ENCODE measurements at regions not wholly inside any gene's neighbourhood (a gene's known extent, or its start where the extent isn't known, plus 50 kb on each side); places are given as distances from the start of the nearest gene placed in this dataset.

GRCh38 chr9:95586326-95586725 lies 69.6 kb upstream of the PTCH1 start (continued):
- TF ChIP-seq CEBPB (IDR thresholded peaks at IDR 0.05; ENCODE audit: low read depth, low read length): no peak
- TF ChIP-seq, protein P1, sequence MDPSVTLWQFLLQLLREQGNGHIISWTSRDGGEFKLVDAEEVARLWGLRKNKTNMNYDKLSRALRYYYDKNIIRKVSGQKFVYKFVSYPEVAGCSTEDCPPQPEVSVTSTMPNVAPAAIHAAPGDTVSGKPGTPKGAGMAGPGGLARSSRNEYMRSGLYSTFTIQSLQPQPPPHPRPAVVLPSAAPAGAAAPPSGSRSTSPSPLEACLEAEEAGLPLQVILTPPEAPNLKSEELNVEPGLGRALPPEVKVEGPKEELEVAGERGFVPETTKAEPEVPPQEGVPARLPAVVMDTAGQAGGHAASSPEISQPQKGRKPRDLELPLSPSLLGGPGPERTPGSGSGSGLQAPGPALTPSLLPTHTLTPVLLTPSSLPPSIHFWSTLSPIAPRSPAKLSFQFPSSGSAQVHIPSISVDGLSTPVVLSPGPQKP (IDR thresholded peaks at IDR 0.05; ENCODE audit: borderline replicate concordance, low read depth, low read length): no peak

GRCh38 chr9:95585824-95586223 lies 69.1 kb upstream of the PTCH1 start:
- Histone ChIP-seq H3K4me1 (ENCODE audit: control insufficient read depth, insufficient read depth, low read length) (no peaks in the 10 kb centered on the region; the same call in 1 of the 2 replicates), H2BK5ac (ENCODE audit: low read depth, low read length, poor library complexity, severe bottlenecking) (no peak overlapping the region), H2BK120ac (ENCODE audit: low read depth, low read length) (no peak overlapping the region), H3K9me1 (ENCODE audit: insufficient read depth, low read length) (no peaks in the 10 kb centered on the region), H2BK15ac (ENCODE audit: low read depth, low read length) (no peak overlapping the region), H3K4me2 (ENCODE audit: low read depth, low read length) (no peak overlapping the region), H3K27me3 (ENCODE audit: control insufficient read depth, insufficient read depth, low read length) (peaks cover 14% of the 10 kb centered on the region; the same call in 1 of the 2 replicates), H2BK20ac (ENCODE audit: low read depth, low read length) (no peak overlapping the region), H3K23ac (ENCODE audit: low read depth, low read length) (no peak overlapping the region), H3K79me1 (ENCODE audit: low read depth in 1 of 2, low read length in 2 of 2) (no peaks in the 10 kb centered on the region), H3K18ac (ENCODE audit: low read depth, low read length) (no peak overlapping the region), H4K20me1 (ENCODE audit: insufficient read depth, low read length) (no peaks in the 10 kb centered on the region; the same call in 1 of the 2 replicates), H3K36me3 (ENCODE audit: control insufficient read depth, insufficient read depth, low read length) (no peaks in the 10 kb centered on the region), H4K8ac (ENCODE audit: low read depth in 2 of 2, low read length in 2 of 2) (no peak overlapping the region), H4K91ac (ENCODE audit: insufficient read depth, low read depth, low read length) (no peak overlapping the region), H2AK5ac (ENCODE audit: low read depth, low read length) (no peak overlapping the region), H3K14ac (replicated peaks; ENCODE audit: low read depth, low read length) (no peak overlapping the region), H3K56ac (ENCODE audit: extremely low read depth, insufficient read depth, low read length) (no peak overlapping the region), H3K4me3 (ENCODE audit: insufficient read depth, low read depth, low read length) (no peak overlapping the region), H3K27ac (ENCODE audit: insufficient read depth, low read length) (no peak overlapping the region), H3K4ac (ENCODE audit: low read depth, low read length) (no peak overlapping the region), H4K5ac (ENCODE audit: low read depth, low read length) (no peak overlapping the region), H3K9me3 (ENCODE audit: control insufficient read depth, insufficient read depth, low read length) (no peaks in the 10 kb centered on the region), H2AFZ (replicated peaks; ENCODE audit: low read length, poor library complexity) (no peak overlapping the region), H2AK9ac (replicated peaks; ENCODE audit: low read depth, low read length, poor library complexity) (no peak overlapping the region), H3K9ac (ENCODE audit: low read depth, low read length) (no peak overlapping the region)
- dilution Hi-C loops (cut with HindIII; ENCODE audit: low sequenced_read_pairs, unreplicated experiment): no loop called here
- ChIA-PET POLR2A (ENCODE audit: unreplicated experiment) (no interaction called here), CTCF (no interaction called here)
- TF ChIP-seq, protein P2, sequence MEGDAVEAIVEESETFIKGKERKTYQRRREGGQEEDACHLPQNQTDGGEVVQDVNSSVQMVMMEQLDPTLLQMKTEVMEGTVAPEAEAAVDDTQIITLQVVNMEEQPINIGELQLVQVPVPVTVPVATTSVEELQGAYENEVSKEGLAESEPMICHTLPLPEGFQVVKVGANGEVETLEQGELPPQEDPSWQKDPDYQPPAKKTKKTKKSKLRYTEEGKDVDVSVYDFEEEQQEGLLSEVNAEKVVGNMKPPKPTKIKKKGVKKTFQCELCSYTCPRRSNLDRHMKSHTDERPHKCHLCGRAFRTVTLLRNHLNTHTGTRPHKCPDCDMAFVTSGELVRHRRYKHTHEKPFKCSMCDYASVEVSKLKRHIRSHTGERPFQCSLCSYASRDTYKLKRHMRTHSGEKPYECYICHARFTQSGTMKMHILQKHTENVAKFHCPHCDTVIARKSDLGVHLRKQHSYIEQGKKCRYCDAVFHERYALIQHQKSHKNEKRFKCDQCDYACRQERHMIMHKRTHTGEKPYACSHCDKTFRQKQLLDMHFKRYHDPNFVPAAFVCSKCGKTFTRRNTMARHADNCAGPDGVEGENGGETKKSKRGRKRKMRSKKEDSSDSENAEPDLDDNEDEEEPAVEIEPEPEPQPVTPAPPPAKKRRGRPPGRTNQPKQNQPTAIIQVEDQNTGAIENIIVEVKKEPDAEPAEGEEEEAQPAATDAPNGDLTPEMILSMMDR (conservative IDR thresholded peaks at IDR 0.05; ENCODE audit: low read depth, low read length): no peak
- no peak for TF ChIP-seq NFE2L2 (IDR thresholded peaks at IDR 0.05; ENCODE audit: low read depth, low read length)
- in situ Hi-C loops (cut with MboI; ENCODE audit: low sequenced_read_pairs): no loop called here
- DNase-seq (no peak), ATAC-seq (ENCODE audit: low read depth) (no peak)
- intact Hi-C loops (cut with micrococcal nuclease): no loop called here
- no TSS peak for BruUV-seq (replicated peaks)
- WGBS, 2 experiments (ENCODE audit: extremely low coverage in 2 of 2, insufficient read length in 1 of 2): 64% methylated on average over 4 of the region's 11 CpGs; no CpG with 5 or more reads in 1 of the 2 experiments
